D341Med (cell line): ENCODE measurements at regions not wholly inside any gene's neighbourhood (a gene's known extent, or its start where the extent isn't known, plus 50 kb on each side); places are given as distances from the start of the nearest gene placed in this dataset.
A peak's percentile ranks its signal among the peaks of the same experiment; 100 is the strongest.

Source experiments
- DNase-seq: peaks from one replicate; pipeline ENCODE4 v3.0.0; 2012; ENCODE audit warnings: low spot score

DNA sequence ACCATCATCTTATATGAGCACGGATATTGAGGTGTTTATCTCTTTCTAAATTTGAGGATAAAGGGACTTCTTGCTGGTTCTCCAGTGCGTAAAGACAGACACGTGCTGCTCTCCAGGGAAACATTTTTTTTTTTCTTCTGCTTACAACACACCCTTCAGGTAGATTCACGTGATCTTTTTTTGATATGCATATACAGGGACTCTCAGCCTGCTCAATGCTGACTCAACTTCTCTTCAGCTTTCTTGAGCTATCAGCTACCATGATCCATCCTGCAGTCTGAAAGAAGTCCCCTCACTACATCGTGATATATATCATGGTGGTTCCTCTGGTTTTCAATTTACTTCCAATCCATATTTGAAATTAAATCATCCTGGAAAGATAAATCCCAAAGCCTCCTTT, 87.1 kb upstream of the SLITRK3 start:
- no peak for DNase-seq

DNA sequence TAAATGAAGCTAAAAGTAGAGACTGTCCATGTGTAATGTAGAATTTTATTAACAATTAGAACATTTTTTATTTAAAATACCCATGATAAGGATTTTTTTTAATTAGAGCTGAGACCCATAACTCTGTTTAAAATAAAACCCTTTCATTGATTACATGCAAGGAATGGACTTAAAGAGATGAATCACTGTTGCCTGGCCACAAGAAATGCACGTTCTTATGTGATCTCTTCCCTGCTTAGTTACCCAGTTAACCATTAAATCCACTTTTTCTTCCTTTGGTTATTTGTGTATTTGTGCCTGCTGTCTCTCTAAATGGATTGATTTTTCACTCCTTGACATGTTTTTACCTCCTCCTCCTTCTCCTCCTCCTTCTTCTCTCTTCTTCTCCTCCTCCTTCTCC, 83.3 kb upstream of the SLITRK3 start:
- no peak for DNase-seq

- no peak for DNase-seq
Measured at GRCh38 chr3:165273411-165273810, 77.2 kb upstream of the SLITRK3 start.

- no peak for DNase-seq
Measured at GRCh38 chr3:165259541-165260193, 63.5 kb upstream of the SLITRK3 start.

- no peak for DNase-seq
Measured at GRCh38 chr3:165256554-165257065, 60.4 kb upstream of the SLITRK3 start.

- DNase-seq, result peak; percentile 25
Measured at GRCh38 chr3:165254812-165255211, 58.6 kb upstream of the SLITRK3 start.
